ENCODE measurements at regions not wholly inside any gene's neighbourhood (a gene's known extent, or its start where the extent isn't known, plus 50 kb on each side); places are given as distances from the start of the nearest gene placed in this dataset.

DNA sequence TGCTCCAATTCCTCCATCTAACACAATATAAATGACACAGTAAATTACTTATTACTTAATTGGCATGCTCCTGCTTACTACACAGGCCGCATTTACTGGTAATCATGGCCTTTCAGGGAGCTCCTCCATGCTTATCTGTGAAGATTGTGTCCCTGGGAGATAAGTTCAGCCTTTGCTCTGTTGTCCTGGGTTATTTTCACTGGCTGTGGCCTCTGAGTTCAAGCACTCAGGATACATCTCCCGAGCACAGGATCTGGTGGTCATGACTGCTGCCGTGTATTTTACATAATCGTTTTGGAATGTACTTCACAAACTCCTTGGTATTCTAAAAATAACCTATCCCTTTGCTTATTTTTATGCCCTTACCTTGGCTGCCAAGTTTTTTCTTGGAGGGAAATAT lies 215.7 kb downstream of the ICE1 start:
- peak overlapping the region; percentile 42 for H3K27ac ChIP-seq (ENCODE audit: low read length)
- H3K4me1 ChIP-seq (ENCODE audit: control insufficient read depth, insufficient read depth, low read length), result no peaks in the 10 kb centered on the region
- no CpG with 5 or more reads among the region's 4 CpGs for WGBS (ENCODE audit: insufficient coverage, low lambda C conversion rate)
- DNase-seq, result no peak
- no peaks in the 10 kb centered on the region for H3K9me3 ChIP-seq (ENCODE audit: control insufficient read depth, low read depth, low read length)
- H3K4me3 ChIP-seq (ENCODE audit: low read length), result no peak overlapping the region
- H3K27me3 ChIP-seq (ENCODE audit: control insufficient read depth, insufficient read depth, low read length), result no peaks in the 10 kb centered on the region
- no peaks in the 10 kb centered on the region for H3K36me3 ChIP-seq (ENCODE audit: control insufficient read depth, insufficient read depth, low read length)

DNA sequence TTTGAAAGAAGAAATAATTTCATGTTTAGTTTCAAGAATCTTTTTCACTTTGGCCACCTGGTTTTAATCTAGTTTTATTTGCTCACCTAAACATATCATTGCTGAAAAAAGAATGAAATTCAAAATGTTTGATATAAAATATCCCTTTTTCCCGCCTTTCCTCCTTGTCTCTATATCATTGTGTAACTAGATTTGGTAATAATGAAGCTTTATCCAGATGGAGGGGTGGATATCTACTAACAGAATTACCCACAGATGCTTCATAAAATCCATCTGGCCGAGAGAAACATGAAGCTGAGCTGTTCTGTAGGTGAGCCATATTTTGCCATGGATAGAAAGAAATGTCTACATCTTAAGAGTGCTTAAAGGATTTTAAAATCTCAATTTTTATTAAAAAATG lies 214.7 kb downstream of the ICE1 start:
- Histone ChIP-seq H3K4me3 (ENCODE audit: low read length) (no peak overlapping the region), H3K4me1 (ENCODE audit: control insufficient read depth, insufficient read depth, low read length) (no peaks in the 10 kb centered on the region), H3K36me3 (ENCODE audit: control insufficient read depth, insufficient read depth, low read length) (no peaks in the 10 kb centered on the region), H3K9me3 (ENCODE audit: control insufficient read depth, low read depth, low read length) (no peaks in the 10 kb centered on the region), H3K27ac (ENCODE audit: low read length) (no peak overlapping the region), H3K27me3 (ENCODE audit: control insufficient read depth, insufficient read depth, low read length) (no peaks in the 10 kb centered on the region)
- no CpG with 5 or more reads among the region's 2 CpGs for WGBS (ENCODE audit: insufficient coverage, low lambda C conversion rate)
- no peak for DNase-seq

DNA sequence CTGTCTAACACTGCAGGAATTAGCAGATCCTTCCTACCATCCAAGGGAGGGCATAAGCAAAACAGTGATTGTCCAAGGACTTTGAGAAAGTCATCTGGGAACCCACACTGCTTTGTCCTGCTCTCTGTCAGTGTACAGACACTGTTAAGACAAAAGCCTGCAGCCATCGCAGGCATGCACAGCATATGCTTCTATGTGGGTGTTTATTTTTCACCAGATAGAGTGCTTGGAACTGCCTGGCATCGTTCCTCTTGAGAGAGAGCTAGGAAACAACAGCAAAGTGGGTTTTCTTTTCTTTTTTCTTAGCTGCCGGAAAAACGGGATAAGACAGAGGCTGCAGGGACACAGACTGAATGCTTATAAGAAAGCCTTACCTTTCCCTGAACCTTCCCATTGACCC lies 212.3 kb downstream of the ICE1 start:
- WGBS (ENCODE audit: insufficient coverage, low lambda C conversion rate), result no CpG with 5 or more reads among the region's 4 CpGs
- no peak for DNase-seq
- no peak overlapping the region for H3K4me3 ChIP-seq (ENCODE audit: low read length)
- no peak overlapping the region for H3K27ac ChIP-seq (ENCODE audit: low read length)
- H3K36me3 ChIP-seq (ENCODE audit: control insufficient read depth, insufficient read depth, low read length), result no peaks in the 10 kb centered on the region
- H3K9me3 ChIP-seq (ENCODE audit: control insufficient read depth, low read depth, low read length), result no peaks in the 10 kb centered on the region
- H3K27me3 ChIP-seq (ENCODE audit: control insufficient read depth, insufficient read depth, low read length), result no peaks in the 10 kb centered on the region
- H3K4me1 ChIP-seq (ENCODE audit: control insufficient read depth, insufficient read depth, low read length), result no peaks in the 10 kb centered on the region

DNA sequence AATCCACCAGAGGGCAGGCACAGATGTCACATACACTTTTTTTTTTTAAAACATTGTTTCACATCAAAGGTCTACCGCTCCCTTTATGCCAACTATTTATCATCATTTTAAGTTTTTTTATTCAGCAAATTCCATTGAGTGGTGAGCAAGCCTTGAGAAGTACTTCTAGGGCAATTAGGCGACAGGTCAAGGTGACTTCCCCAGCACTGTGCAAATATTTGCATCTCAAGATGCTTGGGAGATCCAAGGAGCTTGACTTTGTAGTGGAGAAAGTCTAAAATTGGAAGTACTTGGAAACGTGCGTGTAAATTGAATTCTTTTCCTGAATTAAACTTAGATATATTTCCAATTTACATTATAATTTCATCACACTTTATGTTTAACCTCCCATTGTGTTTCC lies 211.1 kb downstream of the ICE1 start:
- no peak overlapping the region for H3K27ac ChIP-seq (ENCODE audit: low read length)
- no peak for DNase-seq

DNA sequence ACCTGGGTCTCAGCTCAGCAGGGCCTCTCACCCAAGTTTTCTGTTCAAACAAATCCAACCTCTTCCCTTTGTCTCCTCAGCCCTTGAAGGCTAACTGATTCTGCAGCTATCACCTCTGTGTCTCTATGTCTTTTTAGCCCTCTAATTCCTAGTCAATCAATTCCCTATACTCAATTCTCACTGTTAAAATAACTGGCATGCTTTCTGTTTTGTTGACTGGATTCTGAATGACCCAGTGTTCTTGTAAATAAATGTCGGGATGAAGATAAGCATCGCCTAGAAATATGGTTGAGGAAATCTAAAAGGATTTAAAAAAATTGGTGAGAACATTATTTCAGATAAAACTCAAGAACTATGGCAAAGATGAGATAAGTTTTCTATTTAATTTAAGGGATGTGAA lies 210.2 kb downstream of the ICE1 start:
- Histone ChIP-seq H3K4me1 (ENCODE audit: control insufficient read depth, insufficient read depth, low read length) (no peaks in the 10 kb centered on the region), H3K9me3 (ENCODE audit: control insufficient read depth, low read depth, low read length) (no peaks in the 10 kb centered on the region), H3K4me3 (ENCODE audit: low read length) (no peak overlapping the region), H3K36me3 (ENCODE audit: control insufficient read depth, insufficient read depth, low read length) (no peaks in the 10 kb centered on the region), H3K27me3 (ENCODE audit: control insufficient read depth, insufficient read depth, low read length) (no peaks in the 10 kb centered on the region), H3K27ac (ENCODE audit: low read length) (no peak overlapping the region)
- no peak for DNase-seq
- WGBS (ENCODE audit: insufficient coverage, low lambda C conversion rate), result 92% methylated on average over 2 of the region's 2 CpGs

More for the DNA sequence above, 211.1 kb downstream of the ICE1 start:
- WGBS (ENCODE audit: insufficient coverage, low lambda C conversion rate), result 80% methylated on average over 1 of the region's 4 CpGs
- no peaks in the 10 kb centered on the region for H3K27me3 ChIP-seq (ENCODE audit: control insufficient read depth, insufficient read depth, low read length)
- H3K36me3 ChIP-seq (ENCODE audit: control insufficient read depth, insufficient read depth, low read length), result no peaks in the 10 kb centered on the region
- H3K4me3 ChIP-seq (ENCODE audit: low read length), result no peak overlapping the region
- no peaks in the 10 kb centered on the region for H3K4me1 ChIP-seq (ENCODE audit: control insufficient read depth, insufficient read depth, low read length)
- no peaks in the 10 kb centered on the region for H3K9me3 ChIP-seq (ENCODE audit: control insufficient read depth, low read depth, low read length)

DNA sequence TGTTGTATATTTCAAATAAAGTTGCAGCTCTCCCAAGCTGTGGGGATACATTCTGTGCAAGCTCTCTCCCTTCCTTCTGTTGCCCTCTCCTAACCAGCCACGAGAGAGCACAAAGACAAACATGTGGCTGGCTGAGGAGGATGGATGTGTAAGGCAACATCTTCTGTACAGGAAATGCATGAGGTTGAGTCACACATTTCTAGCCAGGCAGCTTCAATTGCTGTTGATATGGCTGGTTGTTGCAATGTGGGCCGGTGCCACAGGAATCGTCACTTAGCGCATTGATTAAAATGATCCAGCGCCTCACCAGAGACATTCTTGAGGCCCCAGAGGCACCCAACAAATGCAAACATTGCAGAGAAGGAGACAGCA lies 207.1 kb downstream of the ICE1 start:
- Histone ChIP-seq H3K27me3 (ENCODE audit: control insufficient read depth, insufficient read depth, low read length) (no peaks in the 10 kb centered on the region), H3K4me1 (ENCODE audit: control insufficient read depth, insufficient read depth, low read length) (no peaks in the 10 kb centered on the region), H3K4me3 (ENCODE audit: low read length) (no peak overlapping the region), H3K36me3 (ENCODE audit: control insufficient read depth, insufficient read depth, low read length) (no peaks in the 10 kb centered on the region), H3K27ac (ENCODE audit: low read length) (no peak overlapping the region), H3K9me3 (ENCODE audit: control insufficient read depth, low read depth, low read length) (no peaks in the 10 kb centered on the region)
- WGBS (ENCODE audit: insufficient coverage, low lambda C conversion rate), result no CpG with 5 or more reads among the region's 5 CpGs
- no peak for DNase-seq

DNA sequence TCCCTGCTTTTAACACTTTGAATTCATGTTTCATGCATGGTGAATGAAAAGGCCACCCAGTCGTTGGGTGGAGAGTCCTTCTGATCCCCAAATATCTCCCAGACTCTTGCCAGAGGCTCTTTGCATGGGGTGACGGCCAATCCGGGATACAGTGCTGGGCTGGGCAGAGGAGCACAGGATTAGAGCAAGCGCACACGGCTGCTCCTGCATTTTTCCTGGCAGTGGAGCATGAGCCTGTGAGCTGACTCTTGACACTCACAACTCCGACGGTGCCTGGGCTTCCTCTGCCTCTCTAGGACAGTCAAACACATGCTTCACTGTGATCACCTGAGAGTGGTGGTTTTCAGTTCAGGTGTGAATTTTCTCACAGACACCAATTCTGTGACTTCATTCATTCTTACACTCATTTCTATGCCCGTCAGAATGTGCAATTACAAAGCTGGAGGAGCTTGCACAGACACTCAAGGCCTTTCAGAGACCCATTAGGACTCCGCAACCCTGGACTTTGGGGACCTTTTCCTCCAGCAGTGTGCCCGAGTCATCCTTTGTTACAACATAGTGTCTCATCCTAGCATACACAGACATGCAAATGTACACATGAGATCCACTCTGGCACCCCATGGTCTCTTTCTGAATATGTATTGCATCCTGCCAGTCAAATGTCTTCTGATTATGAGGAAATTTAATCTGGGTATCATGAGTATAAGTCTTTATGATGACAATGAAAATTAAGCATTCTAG lies 206.6 kb downstream of the ICE1 start:
- WGBS (ENCODE audit: insufficient coverage, low lambda C conversion rate), result no CpG with 5 or more reads among the region's 10 CpGs
- Histone ChIP-seq H3K27ac (ENCODE audit: low read length) (no peak overlapping the region), H3K4me3 (ENCODE audit: low read length) (no peak overlapping the region), H3K36me3 (ENCODE audit: control insufficient read depth, insufficient read depth, low read length) (no peaks in the 10 kb centered on the region), H3K9me3 (ENCODE audit: control insufficient read depth, low read depth, low read length) (no peaks in the 10 kb centered on the region), H3K4me1 (ENCODE audit: control insufficient read depth, insufficient read depth, low read length) (no peaks in the 10 kb centered on the region), H3K27me3 (ENCODE audit: control insufficient read depth, insufficient read depth, low read length) (no peaks in the 10 kb centered on the region)
- no peak for DNase-seq

DNA sequence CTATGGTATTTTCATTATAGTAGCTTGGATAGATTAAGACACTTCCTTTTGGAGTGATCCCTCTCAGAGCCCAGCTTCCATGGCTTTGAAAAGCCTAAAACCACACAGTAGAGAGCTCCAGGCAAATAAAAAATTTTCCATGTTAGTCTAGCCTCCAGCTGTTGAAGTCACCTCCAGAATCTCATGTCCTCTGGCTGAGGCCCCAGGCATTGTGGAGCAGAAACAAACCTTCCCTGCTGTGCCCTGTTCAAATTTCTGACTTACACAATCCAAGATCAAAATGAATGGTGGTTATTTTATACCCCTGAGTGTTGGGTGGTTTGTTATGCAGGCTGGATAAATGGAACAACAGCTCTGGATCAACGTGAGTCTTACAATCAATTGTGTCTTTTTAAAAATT lies 203.9 kb downstream of the ICE1 start:
- no peak for DNase-seq
- no peaks in the 10 kb centered on the region for H3K9me3 ChIP-seq (ENCODE audit: control insufficient read depth, low read depth, low read length)
- H3K4me1 ChIP-seq (ENCODE audit: control insufficient read depth, insufficient read depth, low read length), result no peaks in the 10 kb centered on the region
- no peaks in the 10 kb centered on the region for H3K36me3 ChIP-seq (ENCODE audit: control insufficient read depth, insufficient read depth, low read length)
- no peaks in the 10 kb centered on the region for H3K27me3 ChIP-seq (ENCODE audit: control insufficient read depth, insufficient read depth, low read length)
- no peak overlapping the region for H3K27ac ChIP-seq (ENCODE audit: low read length)
- no CpG with 5 or more reads among the region's 1 CpG for WGBS (ENCODE audit: insufficient coverage, low lambda C conversion rate)
- H3K4me3 ChIP-seq (ENCODE audit: low read length), result no peak overlapping the region

DNA sequence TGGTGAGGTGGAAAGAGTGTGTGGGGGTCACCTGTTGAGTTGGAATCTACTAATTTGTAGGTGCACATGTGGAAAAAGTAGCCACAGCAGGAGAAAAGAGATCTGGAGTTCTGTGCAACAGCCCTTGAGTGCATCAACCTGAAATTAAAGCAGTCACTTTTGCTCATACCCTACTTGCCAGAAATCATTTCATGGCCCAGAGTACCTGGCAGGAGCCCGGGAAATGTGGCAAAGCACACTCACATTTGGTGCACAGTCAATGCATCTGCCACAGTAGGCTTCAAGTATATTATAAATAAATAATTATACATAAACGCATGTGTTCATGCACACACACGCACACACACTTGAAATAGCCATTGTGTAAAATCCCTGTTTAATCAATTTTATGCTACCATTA lies 203.0 kb downstream of the ICE1 start:
- Histone ChIP-seq H3K27ac (ENCODE audit: low read length) (no peak overlapping the region), H3K4me1 (ENCODE audit: control insufficient read depth, insufficient read depth, low read length) (no peaks in the 10 kb centered on the region), H3K27me3 (ENCODE audit: control insufficient read depth, insufficient read depth, low read length) (no peaks in the 10 kb centered on the region), H3K9me3 (ENCODE audit: control insufficient read depth, low read depth, low read length) (no peaks in the 10 kb centered on the region), H3K36me3 (ENCODE audit: control insufficient read depth, insufficient read depth, low read length) (no peaks in the 10 kb centered on the region), H3K4me3 (ENCODE audit: low read length) (no peak overlapping the region)
- DNase-seq, result no peak
- WGBS (ENCODE audit: insufficient coverage, low lambda C conversion rate), result no CpG with 5 or more reads among the region's 3 CpGs

DNA sequence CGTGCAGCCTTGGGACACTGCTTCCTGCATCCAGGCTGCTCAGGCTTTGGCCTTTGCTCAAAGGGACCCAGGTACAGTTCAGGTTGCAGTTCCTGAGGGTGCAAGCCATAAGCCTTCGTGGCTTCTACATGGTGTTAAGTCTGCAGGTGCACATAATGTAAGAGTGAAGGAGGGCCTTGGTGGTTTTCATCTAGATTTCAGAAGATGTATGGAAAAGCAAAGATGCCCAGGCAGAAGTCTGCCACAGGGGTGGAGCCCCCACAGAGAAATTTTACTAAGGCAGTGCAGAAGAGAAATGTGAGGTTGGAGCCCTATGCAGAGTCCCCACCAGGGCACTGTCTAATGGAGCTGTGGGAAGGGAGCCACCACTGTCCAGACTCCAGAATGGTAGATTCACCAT lies 200.9 kb downstream of the ICE1 start:
- Histone ChIP-seq H3K4me1 (ENCODE audit: control insufficient read depth, insufficient read depth, low read length) (no peaks in the 10 kb centered on the region), H3K36me3 (ENCODE audit: control insufficient read depth, insufficient read depth, low read length) (no peaks in the 10 kb centered on the region), H3K9me3 (ENCODE audit: control insufficient read depth, low read depth, low read length) (no peaks in the 10 kb centered on the region), H3K27ac (ENCODE audit: low read length) (no peak overlapping the region), H3K27me3 (ENCODE audit: control insufficient read depth, insufficient read depth, low read length) (no peaks in the 10 kb centered on the region), H3K4me3 (ENCODE audit: low read length) (no peak overlapping the region)
- DNase-seq, result no peak
- WGBS (ENCODE audit: insufficient coverage, low lambda C conversion rate), result no CpG with 5 or more reads among the region's 2 CpGs

DNA sequence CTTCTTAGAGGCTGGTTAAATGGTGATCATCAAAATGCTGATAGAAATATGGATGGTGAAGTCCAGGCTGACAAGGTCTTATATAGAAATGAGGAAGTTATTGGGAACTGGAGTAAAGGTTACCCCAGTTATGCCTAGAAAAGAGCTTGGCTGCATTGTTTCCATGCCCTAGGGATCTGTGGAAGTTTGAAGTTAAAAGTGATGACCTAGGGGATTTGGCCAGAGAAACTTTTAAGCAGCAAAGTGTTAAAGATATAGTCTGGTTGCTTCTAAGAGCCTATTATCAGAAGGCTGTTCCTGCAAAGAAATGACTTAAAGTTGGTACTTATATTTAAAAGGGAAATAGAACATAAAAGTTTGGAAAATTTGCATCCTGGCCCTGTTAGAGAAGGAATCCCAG lies 200.3 kb downstream of the ICE1 start:
- no peak overlapping the region for H3K4me3 ChIP-seq (ENCODE audit: low read length)
- DNase-seq, result no peak
- H3K27ac ChIP-seq (ENCODE audit: low read length), result no peak overlapping the region
- no peaks in the 10 kb centered on the region for H3K4me1 ChIP-seq (ENCODE audit: control insufficient read depth, insufficient read depth, low read length)
- no peaks in the 10 kb centered on the region for H3K27me3 ChIP-seq (ENCODE audit: control insufficient read depth, insufficient read depth, low read length)
- no peaks in the 10 kb centered on the region for H3K36me3 ChIP-seq (ENCODE audit: control insufficient read depth, insufficient read depth, low read length)
- no peaks in the 10 kb centered on the region for H3K9me3 ChIP-seq (ENCODE audit: control insufficient read depth, low read depth, low read length)

Data from large intestine (tissue), 3 donors.